ENCODE measurements at regions not wholly inside any gene's neighbourhood (a gene's known extent, or its start where the extent isn't known, plus 50 kb on each side); places are given as distances from the start of the nearest gene placed in this dataset.

DNA sequence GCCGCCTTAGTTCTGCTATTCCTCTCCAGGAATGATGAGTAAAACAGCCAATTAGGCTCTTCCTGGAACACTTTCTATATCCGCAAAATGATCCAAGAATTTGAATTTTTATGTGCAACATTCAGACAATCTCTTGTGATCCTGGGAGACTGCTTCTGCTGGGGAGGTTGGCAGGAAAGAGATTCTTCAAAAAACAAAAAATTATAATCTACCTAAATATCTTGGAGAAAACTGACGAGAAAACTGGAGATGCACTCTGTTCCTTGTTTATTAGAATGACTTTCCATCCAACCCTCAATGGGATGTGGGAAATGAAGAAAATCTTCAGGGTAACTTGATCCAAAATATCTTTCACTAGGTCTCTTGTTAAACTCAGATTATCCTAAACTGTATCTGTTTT, 346.3 kb upstream of the UBE2E2 start:
- Histone ChIP-seq H3K4me1 (no peaks in the 10 kb centered on the region), H3K27ac (no peak overlapping the region), H3K4me3 (no peak overlapping the region), H3K9me3 (no peaks in the 10 kb centered on the region), H3K4me2 (no peak overlapping the region)
- 36% methylated on average over 3 of the region's 3 CpGs for WGBS (ENCODE audit: missing lambda C conversion rate)
- ATAC-seq (no peak), FAIRE-seq (no peak), DNase-seq (ENCODE audit: low read depth in 1 of 2, low spot score in 1 of 2) (no peak)
- TF ChIP-seq POLR2A (IDR thresholded peaks at IDR 0.05; ENCODE audit: low read length): no peak
- POLR2A ChIA-PET: no interaction called here
- CTCF ChIA-PET: no interaction called here

GRCh38 chr3:22858486-22858885, 344.6 kb upstream of the UBE2E2 start:
- Histone ChIP-seq H3K9me3 (no peaks in the 10 kb centered on the region), H3K4me2 (no peak overlapping the region), H3K4me1 (no peaks in the 10 kb centered on the region), H3K27ac (no peak overlapping the region), H3K4me3 (no peak overlapping the region)
- WGBS (ENCODE audit: missing lambda C conversion rate): 22% methylated on average over 2 of the region's 2 CpGs
- ChIA-PET POLR2A (no interaction called here), CTCF (no interaction called here)
- no peak for FAIRE-seq
- no peak for DNase-seq (ENCODE audit: low read depth in 1 of 2, low spot score in 1 of 2)
- TF ChIP-seq, protein P1, sequence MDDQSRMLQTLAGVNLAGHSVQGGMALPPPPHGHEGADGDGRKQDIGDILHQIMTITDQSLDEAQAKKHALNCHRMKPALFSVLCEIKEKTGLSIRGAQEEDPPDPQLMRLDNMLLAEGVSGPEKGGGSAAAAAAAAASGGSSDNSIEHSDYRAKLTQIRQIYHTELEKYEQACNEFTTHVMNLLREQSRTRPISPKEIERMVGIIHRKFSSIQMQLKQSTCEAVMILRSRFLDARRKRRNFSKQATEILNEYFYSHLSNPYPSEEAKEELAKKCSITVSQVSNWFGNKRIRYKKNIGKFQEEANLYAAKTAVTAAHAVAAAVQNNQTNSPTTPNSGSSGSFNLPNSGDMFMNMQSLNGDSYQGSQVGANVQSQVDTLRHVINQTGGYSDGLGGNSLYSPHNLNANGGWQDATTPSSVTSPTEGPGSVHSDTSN (IDR thresholded peaks at IDR 0.05): no peak
- TF ChIP-seq, protein P2, sequence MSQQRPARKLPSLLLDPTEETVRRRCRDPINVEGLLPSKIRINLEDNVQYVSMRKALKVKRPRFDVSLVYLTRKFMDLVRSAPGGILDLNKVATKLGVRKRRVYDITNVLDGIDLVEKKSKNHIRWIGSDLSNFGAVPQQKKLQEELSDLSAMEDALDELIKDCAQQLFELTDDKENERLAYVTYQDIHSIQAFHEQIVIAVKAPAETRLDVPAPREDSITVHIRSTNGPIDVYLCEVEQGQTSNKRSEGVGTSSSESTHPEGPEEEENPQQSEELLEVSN (IDR thresholded peaks at IDR 0.05; ENCODE audit: borderline replicate concordance, low read depth): no peak
- no peak for TF ChIP-seq BCL3 (IDR thresholded peaks at IDR 0.05)
- TF ChIP-seq HOXA7 (CRISPR knock-in tag; IDR thresholded peaks at IDR 0.05): no peak
- no peak for TF ChIP-seq CBX8 (IDR thresholded peaks at IDR 0.05)
- TF ChIP-seq, protein P3, sequence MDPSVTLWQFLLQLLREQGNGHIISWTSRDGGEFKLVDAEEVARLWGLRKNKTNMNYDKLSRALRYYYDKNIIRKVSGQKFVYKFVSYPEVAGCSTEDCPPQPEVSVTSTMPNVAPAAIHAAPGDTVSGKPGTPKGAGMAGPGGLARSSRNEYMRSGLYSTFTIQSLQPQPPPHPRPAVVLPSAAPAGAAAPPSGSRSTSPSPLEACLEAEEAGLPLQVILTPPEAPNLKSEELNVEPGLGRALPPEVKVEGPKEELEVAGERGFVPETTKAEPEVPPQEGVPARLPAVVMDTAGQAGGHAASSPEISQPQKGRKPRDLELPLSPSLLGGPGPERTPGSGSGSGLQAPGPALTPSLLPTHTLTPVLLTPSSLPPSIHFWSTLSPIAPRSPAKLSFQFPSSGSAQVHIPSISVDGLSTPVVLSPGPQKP (IDR thresholded peaks at IDR 0.05; ENCODE audit: low read depth, low read length): no peak
- TF ChIP-seq ZC3H11A (IDR thresholded peaks at IDR 0.05): no peak
- no peak for TF ChIP-seq MAX (IDR thresholded peaks at IDR 0.05)
- no peak for TF ChIP-seq KDM1A (IDR thresholded peaks at IDR 0.05; ENCODE audit: low read depth)
- no peak for TF ChIP-seq MAZ (IDR thresholded peaks at IDR 0.05; ENCODE audit: borderline replicate concordance, low read depth, low read length)
- no peak for TF ChIP-seq ZNF302 (CRISPR knock-in tag; IDR thresholded peaks at IDR 0.05)
- TF ChIP-seq FOSL2 (IDR thresholded peaks at IDR 0.05): no peak
- TF ChIP-seq FOSL2 (CRISPR knock-in tag; IDR thresholded peaks at IDR 0.05): no peak
- TF ChIP-seq NPAS2 (CRISPR knock-in tag; IDR thresholded peaks at IDR 0.05; ENCODE audit: borderline replicate concordance): no peak
- TF ChIP-seq NFE2L2 (conservative IDR thresholded peaks at IDR 0.05; ENCODE audit: low read length): no peak
- TF ChIP-seq SMC3 (IDR thresholded peaks at IDR 0.05): no peak
- TF ChIP-seq RARB (CRISPR knock-in tag; IDR thresholded peaks at IDR 0.05): no peak
- TF ChIP-seq RFX5 (IDR thresholded peaks at IDR 0.05): no peak
- TF ChIP-seq, protein P4, sequence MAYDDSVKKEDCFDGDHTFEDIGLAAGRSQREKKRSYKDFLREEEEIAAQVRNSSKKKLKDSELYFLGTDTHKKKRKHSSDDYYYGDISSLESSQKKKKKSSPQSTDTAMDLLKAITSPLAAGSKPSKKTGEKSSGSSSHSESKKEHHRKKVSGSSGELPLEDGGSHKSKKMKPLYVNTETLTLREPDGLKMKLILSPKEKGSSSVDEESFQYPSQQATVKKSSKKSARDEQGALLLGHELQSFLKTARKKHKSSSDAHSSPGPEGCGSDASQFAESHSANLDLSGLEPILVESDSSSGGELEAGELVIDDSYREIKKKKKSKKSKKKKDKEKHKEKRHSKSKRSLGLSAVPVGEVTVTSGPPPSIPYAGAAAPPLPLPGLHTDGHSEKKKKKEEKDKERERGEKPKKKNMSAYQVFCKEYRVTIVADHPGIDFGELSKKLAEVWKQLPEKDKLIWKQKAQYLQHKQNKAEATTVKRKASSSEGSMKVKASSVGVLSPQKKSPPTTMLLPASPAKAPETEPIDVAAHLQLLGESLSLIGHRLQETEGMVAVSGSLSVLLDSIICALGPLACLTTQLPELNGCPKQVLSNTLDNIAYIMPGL (CRISPR knock-in tag; IDR thresholded peaks at IDR 0.05; ENCODE audit: borderline replicate concordance): no peak
- no peak for TF ChIP-seq TFCP2L1 (CRISPR knock-in tag; IDR thresholded peaks at IDR 0.05)
- ATAC-seq: no peak

GRCh38 chr3:22859618-22860017, 343.5 kb upstream of the UBE2E2 start:
- no peaks in the 10 kb centered on the region for H3K4me1 ChIP-seq
- no peak overlapping the region for H3K4me2 ChIP-seq
- no peak overlapping the region for H3K27ac ChIP-seq
- FAIRE-seq: no peak
- H3K4me3 ChIP-seq: no peak overlapping the region
- no peak for ATAC-seq
- CTCF ChIA-PET: no interaction called here
- POLR2A ChIA-PET: no interaction called here
- no peaks in the 10 kb centered on the region for H3K9me3 ChIP-seq
- TF ChIP-seq, protein P2 (IDR thresholded peaks at IDR 0.05; ENCODE audit: borderline replicate concordance, low read depth): no peak
- TF ChIP-seq SREBF2 (IDR thresholded peaks at IDR 0.05) (no peak), MYC (IDR thresholded peaks at IDR 0.05; ENCODE audit: borderline replicate concordance, low read length) (no peak), USF2 (IDR thresholded peaks at IDR 0.05) (no peak), HES2 (IDR thresholded peaks at IDR 0.05) (no peak), BHLHE40 (IDR thresholded peaks at IDR 0.05; ENCODE audit: low read depth, low read length) (no peak), GATA3 (IDR thresholded peaks at IDR 0.05; ENCODE audit: borderline replicate concordance) (no peak), MAFK (IDR thresholded peaks at IDR 0.05; ENCODE audit: partially characterized antibody) (no peak), HOXB5 (CRISPR knock-in tag; IDR thresholded peaks at IDR 0.05) (no peak), JUNB (IDR thresholded peaks at IDR 0.05) (no peak), FOSB (CRISPR knock-in tag; IDR thresholded peaks at IDR 0.05) (no peak), CBX2 (IDR thresholded peaks at IDR 0.05; ENCODE audit: borderline replicate concordance, low read depth) (no peak)
- DNase-seq (ENCODE audit: low read depth in 1 of 2, low spot score in 1 of 2): no peak
